ENCODE measurements at regions not wholly inside any gene's neighbourhood (a gene's known extent, or its start where the extent isn't known, plus 50 kb on each side); places are given as distances from the start of the nearest gene placed in this dataset.

- no peaks in the 10 kb centered on the region for H3K4me1 ChIP-seq (ENCODE audit: control insufficient read depth in 2 of 2, insufficient read depth in 2 of 2, low read length in 2 of 2)
- H3K9me3 Mint-ChIP-seq = peaks cover 0 to 7% (median under 1%) of the 10 kb centered on the region in 11 donors
- H3K4me1 Mint-ChIP-seq = peaks cover 0 to 4% (median 0%) of the 10 kb centered on the region in 7 donors
- DNase-seq (no peak), ATAC-seq (no peak)
- H3K27ac Mint-ChIP-seq = no peak overlapping the region
- no peak overlapping the region for H3K27ac ChIP-seq (ENCODE audit: low read depth, low read length)
- POLR2A ChIA-PET = no interaction called here
- no peaks in the 10 kb centered on the region for H3K36me3 Mint-ChIP-seq
- no peak overlapping the region for H3K4me3 Mint-ChIP-seq
- no peaks in the 10 kb centered on the region for H3K9me3 ChIP-seq (ENCODE audit: control insufficient read depth in 2 of 3, low read length in 3 of 3)
- CTCF ChIA-PET = no interaction called here
- intact Hi-C loops (cut with micrococcal nuclease) = no loop called here
- H3K36me3 ChIP-seq (ENCODE audit: control insufficient read depth in 2 of 3, insufficient read depth in 3 of 3, low read length in 3 of 3) = no peaks in the 10 kb centered on the region
- no peak overlapping the region for H3K4me3 ChIP-seq (ENCODE audit: low read length)
- H3K27me3 Mint-ChIP-seq = no peaks in the 10 kb centered on the region
- no peaks in the 10 kb centered on the region for H3K27me3 ChIP-seq (ENCODE audit: control insufficient read depth in 2 of 2, insufficient read depth in 2 of 2, low read length in 2 of 2)
These were observed 112.8 kb downstream of the DSC3 start for GRCh38 chr18:30929718-30930117.

GRCh38 chr18:30929065-30929464 lies 113.5 kb downstream of the DSC3 start:
- Mint-ChIP-seq H3K27me3 (no peaks in the 10 kb centered on the region), H3K9me3 (peaks cover 0 to 13% (median 4%) of the 10 kb centered on the region in 11 donors), H3K4me1 (peaks cover 0 to 4% (median 0%) of the 10 kb centered on the region in 7 donors), H3K27ac (no peak overlapping the region), H3K4me3 (no peak overlapping the region), H3K36me3 (no peaks in the 10 kb centered on the region)
- intact Hi-C loops (cut with micrococcal nuclease) = no loop called here
- ChIA-PET CTCF (no interaction called here), POLR2A (no interaction called here)
- Histone ChIP-seq H3K4me1 (ENCODE audit: control insufficient read depth in 2 of 2, insufficient read depth in 2 of 2, low read length in 2 of 2) (no peaks in the 10 kb centered on the region), H3K9me3 (ENCODE audit: control insufficient read depth in 2 of 3, low read length in 3 of 3) (no peaks in the 10 kb centered on the region), H3K27me3 (ENCODE audit: control insufficient read depth in 2 of 2, insufficient read depth in 2 of 2, low read length in 2 of 2) (no peaks in the 10 kb centered on the region), H3K36me3 (ENCODE audit: control insufficient read depth in 2 of 3, insufficient read depth in 3 of 3, low read length in 3 of 3) (no peaks in the 10 kb centered on the region), H3K27ac (ENCODE audit: low read depth, low read length) (no peak overlapping the region), H3K4me3 (ENCODE audit: low read length) (no peak overlapping the region)
- no peak for ATAC-seq
- DNase-seq = no peak

- H3K27ac ChIP-seq (ENCODE audit: low read depth, low read length) = no peak overlapping the region
- H3K4me1 ChIP-seq (ENCODE audit: control insufficient read depth in 2 of 2, insufficient read depth in 2 of 2, low read length in 2 of 2) = no peaks in the 10 kb centered on the region
- POLR2A ChIA-PET = no interaction called here
- intact Hi-C loops (cut with micrococcal nuclease) = no loop called here
- no peak for ATAC-seq
- no peak overlapping the region for H3K27ac Mint-ChIP-seq
- H3K4me1 Mint-ChIP-seq = peaks cover 0 to 4% (median 0%) of the 10 kb centered on the region in 7 donors
- H3K27me3 Mint-ChIP-seq = no peaks in the 10 kb centered on the region
- H3K9me3 ChIP-seq (ENCODE audit: control insufficient read depth in 2 of 3, low read length in 3 of 3) = no peaks in the 10 kb centered on the region
- no peak overlapping the region for H3K4me3 ChIP-seq (ENCODE audit: low read length)
- no peaks in the 10 kb centered on the region for H3K27me3 ChIP-seq (ENCODE audit: control insufficient read depth in 2 of 2, insufficient read depth in 2 of 2, low read length in 2 of 2)
- CTCF ChIA-PET = no interaction called here
- no peak for DNase-seq
- H3K36me3 ChIP-seq (ENCODE audit: control insufficient read depth in 2 of 3, insufficient read depth in 3 of 3, low read length in 3 of 3) = no peaks in the 10 kb centered on the region
- no peaks in the 10 kb centered on the region for H3K36me3 Mint-ChIP-seq
- H3K4me3 Mint-ChIP-seq = no peak overlapping the region
- H3K9me3 Mint-ChIP-seq = peaks cover 0 to 18% (median 1%) of the 10 kb centered on the region in 11 donors
These were observed 114.9 kb downstream of the DSC3 start for GRCh38 chr18:30927517-30928075.

- H3K4me1 Mint-ChIP-seq = peaks cover 0 to 4% (median 0%) of the 10 kb centered on the region in 7 donors
- H3K27ac Mint-ChIP-seq = no peak overlapping the region
- intact Hi-C loops (cut with micrococcal nuclease) = no loop called here
- Histone ChIP-seq H3K36me3 (ENCODE audit: control insufficient read depth in 2 of 3, insufficient read depth in 3 of 3, low read length in 3 of 3) (no peaks in the 10 kb centered on the region), H3K4me3 (ENCODE audit: low read length) (no peak overlapping the region), H3K9me3 (ENCODE audit: control insufficient read depth in 2 of 3, low read length in 3 of 3) (no peaks in the 10 kb centered on the region), H3K27ac (ENCODE audit: low read depth, low read length) (no peak overlapping the region), H3K4me1 (ENCODE audit: control insufficient read depth in 2 of 2, insufficient read depth in 2 of 2, low read length in 2 of 2) (no peaks in the 10 kb centered on the region), H3K27me3 (ENCODE audit: control insufficient read depth in 2 of 2, insufficient read depth in 2 of 2, low read length in 2 of 2) (no peaks in the 10 kb centered on the region)
- CTCF ChIA-PET = no interaction called here
- ATAC-seq = no peak
- H3K4me3 Mint-ChIP-seq = no peak overlapping the region
- H3K9me3 Mint-ChIP-seq = peaks cover 0 to 18% (median 1%) of the 10 kb centered on the region in 11 donors
- H3K27me3 Mint-ChIP-seq = no peaks in the 10 kb centered on the region
- no peaks in the 10 kb centered on the region for H3K36me3 Mint-ChIP-seq
- DNase-seq = no peak
- POLR2A ChIA-PET = no interaction called here
These were observed 115.5 kb downstream of the DSC3 start for GRCh38 chr18:30927042-30927441.

GRCh38 chr18:30925795-30926194 lies 116.7 kb downstream of the DSC3 start:
- intact Hi-C loops (cut with micrococcal nuclease) = no loop called here

GRCh38 chr18:30920757-30921156 lies 121.8 kb downstream of the DSC3 start:
- Histone ChIP-seq H3K9me3 (ENCODE audit: control insufficient read depth in 2 of 3, low read length in 3 of 3) (no peaks in the 10 kb centered on the region), H3K4me1 (ENCODE audit: control insufficient read depth in 2 of 2, insufficient read depth in 2 of 2, low read length in 2 of 2) (no peaks in the 10 kb centered on the region), H3K4me3 (ENCODE audit: low read length) (no peak overlapping the region), H3K36me3 (ENCODE audit: control insufficient read depth in 2 of 3, insufficient read depth in 3 of 3, low read length in 3 of 3) (no peaks in the 10 kb centered on the region), H3K27me3 (ENCODE audit: control insufficient read depth in 2 of 2, insufficient read depth in 2 of 2, low read length in 2 of 2) (no peaks in the 10 kb centered on the region), H3K27ac (ENCODE audit: low read depth, low read length) (no peak overlapping the region)
- CTCF ChIA-PET = no interaction called here
- Mint-ChIP-seq H3K9me3 (peaks cover 0 to 12% (median 4%) of the 10 kb centered on the region in 11 donors), H3K27me3 (no peaks in the 10 kb centered on the region), H3K4me1 (no peaks in the 10 kb centered on the region), H3K36me3 (peaks cover 0 to 4% (median 0%) of the 10 kb centered on the region in 5 donors), H3K4me3 (no peak overlapping the region), H3K27ac (no peak overlapping the region)
- POLR2A ChIA-PET = no interaction called here
- ATAC-seq (no peak), DNase-seq (no peak)
- intact Hi-C loops (cut with micrococcal nuclease) = no loop called here

More at GRCh38 chr18:30925795-30926194, 116.7 kb downstream of the DSC3 start:
- Mint-ChIP-seq H3K27me3 (no peaks in the 10 kb centered on the region), H3K4me3 (no peak overlapping the region), H3K4me1 (peaks cover 0 to 4% (median 0%) of the 10 kb centered on the region in 7 donors), H3K36me3 (peaks cover 0 to 2% (median 0%) of the 10 kb centered on the region in 5 donors), H3K9me3 (peaks cover 0 to 18% (median 3%) of the 10 kb centered on the region in 11 donors), H3K27ac (no peak overlapping the region)
- H3K4me1 ChIP-seq (ENCODE audit: control insufficient read depth in 2 of 2, insufficient read depth in 2 of 2, low read length in 2 of 2) = no peaks in the 10 kb centered on the region
- no peaks in the 10 kb centered on the region for H3K9me3 ChIP-seq (ENCODE audit: control insufficient read depth in 2 of 3, low read length in 3 of 3)
- no peak overlapping the region for H3K4me3 ChIP-seq (ENCODE audit: low read length)
- no peaks in the 10 kb centered on the region for H3K27me3 ChIP-seq (ENCODE audit: control insufficient read depth in 2 of 2, insufficient read depth in 2 of 2, low read length in 2 of 2)
- ChIA-PET CTCF (no interaction called here), POLR2A (no interaction called here)
- no peak for ATAC-seq
- DNase-seq = no peak
- no peaks in the 10 kb centered on the region for H3K36me3 ChIP-seq (ENCODE audit: control insufficient read depth in 2 of 3, insufficient read depth in 3 of 3, low read length in 3 of 3)
- H3K27ac ChIP-seq (ENCODE audit: low read depth, low read length) = no peak overlapping the region

GRCh38 chr18:30920351-30920750 lies 122.2 kb downstream of the DSC3 start:
- H3K9me3 ChIP-seq (ENCODE audit: control insufficient read depth in 2 of 3, low read length in 3 of 3) = no peaks in the 10 kb centered on the region
- Mint-ChIP-seq H3K36me3 (peaks cover 0 to 4% (median 0%) of the 10 kb centered on the region in 5 donors), H3K4me1 (no peaks in the 10 kb centered on the region), H3K27me3 (no peaks in the 10 kb centered on the region), H3K27ac (no peak overlapping the region), H3K9me3 (peaks cover 0 to 12% (median 4%) of the 10 kb centered on the region in 11 donors), H3K4me3 (no peak overlapping the region)
- H3K4me1 ChIP-seq (ENCODE audit: control insufficient read depth in 2 of 2, insufficient read depth in 2 of 2, low read length in 2 of 2) = no peaks in the 10 kb centered on the region
- CTCF ChIA-PET = no interaction called here
- no peaks in the 10 kb centered on the region for H3K27me3 ChIP-seq (ENCODE audit: control insufficient read depth in 2 of 2, insufficient read depth in 2 of 2, low read length in 2 of 2)
- intact Hi-C loops (cut with micrococcal nuclease) = no loop called here
- no peak for DNase-seq
- no peak overlapping the region for H3K4me3 ChIP-seq (ENCODE audit: low read length)
- H3K27ac ChIP-seq (ENCODE audit: low read depth, low read length) = no peak overlapping the region
- POLR2A ChIA-PET = no interaction called here
- ATAC-seq = no peak
- H3K36me3 ChIP-seq (ENCODE audit: control insufficient read depth in 2 of 3, insufficient read depth in 3 of 3, low read length in 3 of 3) = no peaks in the 10 kb centered on the region

All from naive thymus-derived CD4-positive, alpha-beta T cell (primary cell).